Left ventricle myocardium inferior (tissue), 1 donor: ENCODE measurements at regions not wholly inside any gene's neighbourhood (a gene's known extent, or its start where the extent isn't known, plus 50 kb on each side); places are given as distances from the start of the nearest gene placed in this dataset.

Source experiments
- DNase-seq: peaks from one replicate; pipeline ENCODE4 v3.0.0-alpha.2; 2020
- H3K27ac ChIP-seq: fragments of 200-600 bp; replicated peaks from 2 replicates; pipeline ENCODE4 v1.8.0; 2021
- H3K27me3 ChIP-seq: fragments of 200-600 bp; 2 replicates; pipeline ENCODE4 v1.8.0; 2021; ENCODE audit warnings: low read depth
- H3K36me3 ChIP-seq: fragments of 200-600 bp; 2 replicates; pipeline ENCODE4 v1.8.0; 2021
- H3K4me1 ChIP-seq: fragments of 200-600 bp; 2 replicates; pipeline ENCODE4 v1.8.0; 2021
- H3K4me3 ChIP-seq: fragments of 200-600 bp; 2 replicates; pipeline ENCODE4 v1.8.0; 2021; ENCODE audit warnings: mild to moderate bottlenecking, moderate library complexity
- H3K9me3 ChIP-seq: fragments of 200-600 bp; replicated peaks from 2 replicates; pipeline ENCODE4 v1.8.0; 2021
- intact Hi-C: fragments of 100-400 bp; cut with micrococcal nuclease; formaldehyde crosslinking; loops from one replicate; pipeline ENCODE4 v1.11.0; 2022
- TF ChIP-seq, protein P1 (sequence below): fragments of 200-600 bp; IDR thresholded peaks from 2 replicates; pipeline ENCODE4 v1.8.0; 2021; ENCODE audit warnings: antibody characterized with exemption, mild to moderate bottlenecking, borderline replicate concordance
- donor health status: DM: no; HTN: yes; CAD: no; lungs with severe emphysema.

DNA sequence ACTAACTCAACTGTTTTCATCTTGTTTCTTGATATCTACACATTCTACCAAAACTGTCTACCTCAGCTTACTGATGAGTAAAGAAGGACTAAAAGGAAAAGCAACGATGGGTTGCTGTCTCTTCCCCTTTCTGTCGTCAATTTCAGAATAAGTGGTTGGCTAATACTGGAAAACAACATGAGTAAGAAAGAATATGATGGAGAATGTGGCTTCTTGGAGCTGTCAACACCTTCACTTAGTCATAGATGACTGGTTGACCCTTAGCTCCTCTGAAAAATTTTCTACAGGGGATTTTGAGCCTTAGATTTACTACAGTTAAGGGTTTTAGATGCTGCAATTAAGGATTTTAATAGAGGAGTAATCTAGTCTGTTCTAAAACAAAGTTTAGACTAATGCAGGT, 797.9 kb downstream of the TLE4 start:
- Histone ChIP-seq H3K27me3 (no peaks in the 10 kb centered on the region), H3K4me3 (no peak overlapping the region), H3K36me3 (no peaks in the 10 kb centered on the region), H3K9me3 (peaks cover 14% of the 10 kb centered on the region), H3K4me1 (no peaks in the 10 kb centered on the region), H3K27ac (no peak overlapping the region)
- TF ChIP-seq, protein P1, sequence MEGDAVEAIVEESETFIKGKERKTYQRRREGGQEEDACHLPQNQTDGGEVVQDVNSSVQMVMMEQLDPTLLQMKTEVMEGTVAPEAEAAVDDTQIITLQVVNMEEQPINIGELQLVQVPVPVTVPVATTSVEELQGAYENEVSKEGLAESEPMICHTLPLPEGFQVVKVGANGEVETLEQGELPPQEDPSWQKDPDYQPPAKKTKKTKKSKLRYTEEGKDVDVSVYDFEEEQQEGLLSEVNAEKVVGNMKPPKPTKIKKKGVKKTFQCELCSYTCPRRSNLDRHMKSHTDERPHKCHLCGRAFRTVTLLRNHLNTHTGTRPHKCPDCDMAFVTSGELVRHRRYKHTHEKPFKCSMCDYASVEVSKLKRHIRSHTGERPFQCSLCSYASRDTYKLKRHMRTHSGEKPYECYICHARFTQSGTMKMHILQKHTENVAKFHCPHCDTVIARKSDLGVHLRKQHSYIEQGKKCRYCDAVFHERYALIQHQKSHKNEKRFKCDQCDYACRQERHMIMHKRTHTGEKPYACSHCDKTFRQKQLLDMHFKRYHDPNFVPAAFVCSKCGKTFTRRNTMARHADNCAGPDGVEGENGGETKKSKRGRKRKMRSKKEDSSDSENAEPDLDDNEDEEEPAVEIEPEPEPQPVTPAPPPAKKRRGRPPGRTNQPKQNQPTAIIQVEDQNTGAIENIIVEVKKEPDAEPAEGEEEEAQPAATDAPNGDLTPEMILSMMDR, result no peak
- intact Hi-C loops, result no loop called here
- DNase-seq, result no peak

DNA sequence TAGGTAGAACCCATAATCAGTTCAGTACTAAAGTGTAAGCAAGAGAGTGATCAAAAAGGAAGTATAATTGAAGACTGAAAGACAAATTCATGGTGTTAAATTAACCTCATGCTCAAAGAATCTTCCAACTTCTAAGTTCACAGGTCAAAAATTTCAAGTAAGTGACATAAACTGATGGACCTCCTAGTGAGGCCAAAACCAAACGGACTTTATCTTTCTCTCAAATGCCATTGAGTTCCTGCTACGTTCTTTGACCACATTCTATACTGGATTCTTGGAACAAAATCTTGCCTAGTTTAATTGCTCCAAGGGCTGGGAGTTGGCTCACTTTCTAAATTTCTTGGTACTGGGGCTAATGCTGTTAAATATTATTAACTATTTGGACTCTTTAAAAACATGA, 794.9 kb downstream of the TLE4 start:
- intact Hi-C loops, result no loop called here
- no peaks in the 10 kb centered on the region for H3K27me3 ChIP-seq
- no peak overlapping the region for H3K27ac ChIP-seq
- DNase-seq, result no peak
- H3K4me1 ChIP-seq, result no peaks in the 10 kb centered on the region
- H3K9me3 ChIP-seq, result peaks cover 14% of the 10 kb centered on the region
- H3K4me3 ChIP-seq, result no peak overlapping the region
- TF ChIP-seq, protein P1, result no peak
- H3K36me3 ChIP-seq, result no peaks in the 10 kb centered on the region

GRCh38 chr9:80359941-80360881, 788.4 kb downstream of the TLE4 start:
- H3K4me3 ChIP-seq, result no peak overlapping the region
- H3K27ac ChIP-seq, result no peak overlapping the region
- no peaks in the 10 kb centered on the region for H3K36me3 ChIP-seq
- H3K4me1 ChIP-seq, result no peaks in the 10 kb centered on the region
- DNase-seq, result no peak
- TF ChIP-seq, protein P1, result no peak
- H3K9me3 ChIP-seq, result peaks cover 1% of the 10 kb centered on the region
- intact Hi-C loops, result no loop called here
- no peaks in the 10 kb centered on the region for H3K27me3 ChIP-seq

- H3K27ac ChIP-seq, result no peak overlapping the region
- no peaks in the 10 kb centered on the region for H3K27me3 ChIP-seq
- H3K36me3 ChIP-seq, result no peaks in the 10 kb centered on the region
- DNase-seq, result no peak
- TF ChIP-seq, protein P1, result no peak
- H3K4me1 ChIP-seq, result no peaks in the 10 kb centered on the region
- H3K9me3 ChIP-seq, result no peaks in the 10 kb centered on the region
- no peak overlapping the region for H3K4me3 ChIP-seq
- intact Hi-C loops, result no loop called here
Measured at GRCh38 chr9:80359291-80359690, 787.5 kb downstream of the TLE4 start.

DNA sequence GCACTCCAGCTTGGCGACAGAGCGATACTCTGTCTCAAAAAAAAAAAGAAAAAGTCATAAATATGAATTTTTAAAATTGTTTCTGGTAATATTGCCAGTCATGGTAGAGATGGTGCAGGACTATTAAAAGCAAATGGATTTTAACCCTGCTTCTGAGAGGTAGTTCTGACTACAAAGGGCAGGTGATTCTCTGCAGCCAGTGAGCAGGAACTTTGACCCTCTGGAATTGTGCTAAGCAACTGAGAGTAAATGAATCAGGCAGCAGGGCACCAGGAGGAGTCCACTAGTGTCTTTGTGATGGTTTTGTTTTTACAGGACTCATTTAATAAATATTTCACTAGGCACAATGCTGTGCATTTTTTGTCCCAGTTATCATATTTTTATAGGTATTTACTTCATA, 781.2 kb downstream of the TLE4 start:
- Histone ChIP-seq H3K36me3 (no peaks in the 10 kb centered on the region), H3K4me3 (no peak overlapping the region), H3K27me3 (no peaks in the 10 kb centered on the region), H3K4me1 (no peaks in the 10 kb centered on the region), H3K27ac (no peak overlapping the region), H3K9me3 (no peaks in the 10 kb centered on the region)
- DNase-seq, result no peak
- intact Hi-C loops, result no loop called here
- TF ChIP-seq, protein P1, result no peak
